Fibroblast of pulmonary artery (primary cell): ENCODE measurements at regions not wholly inside any gene's neighbourhood (a gene's known extent, or its start where the extent isn't known, plus 50 kb on each side); places are given as distances from the start of the nearest gene placed in this dataset.

Source experiments
- DNase-seq: peaks from one replicate; pipeline ENCODE4 v3.0.0-alpha.2; 2010; ENCODE audit warnings: low read depth
- H3K4me3 ChIP-seq: replicated peaks from 2 replicates; pipeline ENCODE4 v1.5.1; 2011; ENCODE audit warnings: low read depth, mild to moderate bottlenecking, control low read depth, low read length, moderate library complexity
- CTCF ChIP-seq: IDR thresholded peaks from 2 replicates; pipeline ENCODE4 v1.5.1; 2011; ENCODE audit warnings: mild to moderate bottlenecking, control low read depth, low read length, inconsistent platforms; ENCODE audit errors: missing control alignments

DNA sequence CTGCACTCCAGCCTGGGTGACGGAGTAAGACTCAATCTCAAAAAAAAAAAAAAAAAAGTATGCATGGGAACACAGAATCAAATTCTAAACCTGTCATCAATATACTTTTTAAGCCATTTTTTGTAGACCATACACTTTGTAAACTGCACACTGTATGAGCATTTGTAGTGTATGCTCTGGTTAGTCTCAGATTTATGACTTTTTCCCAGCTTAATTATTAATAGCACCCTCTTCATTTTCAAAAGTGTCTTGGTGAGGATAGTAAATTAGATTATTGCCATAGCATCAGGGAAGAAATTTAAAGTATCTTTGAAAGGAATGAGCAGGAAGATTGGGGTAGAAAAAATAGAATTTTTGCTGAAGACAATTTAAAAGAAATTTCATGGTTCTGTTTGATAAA lies 330.8 kb upstream of the RSPO3 start:
- H3K4me3 ChIP-seq: no peak overlapping the region
- no peak for DNase-seq
- TF ChIP-seq CTCF: no peak

- no peak for DNase-seq
- H3K4me3 ChIP-seq: no peak overlapping the region
- TF ChIP-seq CTCF: no peak
Observed at GRCh38 chr6:126788861-126789365, 329.6 kb upstream of the RSPO3 start.

DNA sequence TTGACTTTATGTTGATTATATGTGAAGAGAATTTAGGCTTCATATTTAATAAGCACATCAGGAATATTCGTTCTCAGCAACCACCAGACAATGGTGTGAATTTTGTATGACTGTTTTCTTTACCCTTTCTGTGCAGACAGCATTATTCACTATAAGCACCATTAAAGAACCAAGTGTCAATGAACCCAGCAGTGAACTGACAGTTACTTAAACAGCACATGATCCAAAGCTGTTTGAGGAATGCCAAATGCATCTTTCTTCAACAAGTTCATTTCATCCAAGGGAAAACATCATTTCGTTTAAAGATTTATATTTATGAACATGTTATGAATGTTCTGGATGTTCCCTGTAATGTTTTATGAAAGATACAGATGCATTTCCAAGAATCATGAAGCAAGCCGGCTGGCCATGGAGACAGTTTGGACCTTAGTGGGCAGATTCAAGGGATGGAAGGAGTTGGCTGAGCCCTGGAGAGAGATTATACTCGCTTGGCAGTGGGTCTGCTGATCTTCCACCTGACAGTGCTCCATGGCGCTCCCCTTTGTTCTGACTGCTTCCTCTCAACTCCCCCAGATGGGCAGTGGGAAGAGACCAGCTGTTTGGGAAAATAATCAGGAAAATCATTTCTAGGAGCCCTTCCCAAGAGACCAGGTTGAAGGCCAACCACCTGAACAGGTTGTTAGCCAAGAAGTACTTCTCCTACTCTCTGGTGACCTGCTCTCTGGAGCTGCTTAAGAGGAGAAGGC lies 326.0 kb upstream of the RSPO3 start:
- DNase-seq: no peak
- no peak overlapping the region for H3K4me3 ChIP-seq

DNA sequence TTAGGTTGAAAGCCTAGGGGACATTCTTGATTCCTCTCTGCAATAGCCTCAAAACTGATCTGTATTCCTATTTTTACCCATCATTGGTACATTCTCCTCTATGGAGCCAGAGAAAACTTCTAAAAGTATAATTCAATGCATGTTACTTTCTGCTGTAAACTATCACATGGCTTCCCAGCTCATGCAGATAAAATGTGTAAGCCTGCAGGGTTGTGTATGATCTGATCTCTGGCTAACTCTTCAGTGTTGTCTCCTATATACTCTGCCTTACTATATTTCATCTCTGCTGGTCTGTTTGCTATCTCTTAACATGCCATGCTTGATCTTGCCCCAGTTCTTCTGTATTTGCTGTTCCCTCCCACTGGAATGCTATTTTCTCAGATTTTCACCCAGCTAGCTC lies 323.3 kb upstream of the RSPO3 start:
- H3K4me3 ChIP-seq: no peak overlapping the region
- no peak for TF ChIP-seq CTCF
- no peak for DNase-seq

More for the DNA sequence above, 326.0 kb upstream of the RSPO3 start:
- TF ChIP-seq CTCF: no peak

DNA sequence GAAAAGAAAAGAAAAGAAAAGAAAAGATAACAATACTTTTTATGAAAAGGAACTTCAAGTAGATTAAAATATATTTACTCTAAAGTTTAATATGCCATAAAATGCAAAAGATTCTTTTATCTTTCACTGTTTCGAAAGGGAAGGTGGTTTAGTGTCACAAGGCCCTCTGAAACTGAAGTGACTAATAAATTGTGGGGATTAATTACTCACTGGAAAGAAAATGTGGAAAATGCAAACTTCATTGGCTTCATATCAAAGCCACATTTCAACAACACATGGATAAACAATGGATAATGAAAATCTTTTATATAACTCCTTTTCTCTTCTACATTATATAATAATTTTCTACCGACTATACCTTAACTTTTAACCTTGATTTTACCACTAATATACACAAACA lies 320.5 kb upstream of the RSPO3 start:
- no peak overlapping the region for H3K4me3 ChIP-seq
- no peak for TF ChIP-seq CTCF
- peak; percentile 13 for DNase-seq

GRCh38 chr6:126803769-126804168 lies 314.7 kb upstream of the RSPO3 start:
- H3K4me3 ChIP-seq: no peak overlapping the region
- no peak for TF ChIP-seq CTCF
- DNase-seq: no peak
